Gastroesophageal sphincter (tissue), 3 donors: ENCODE measurements at regions not wholly inside any gene's neighbourhood (a gene's known extent, or its start where the extent isn't known, plus 50 kb on each side); places are given as distances from the start of the nearest gene placed in this dataset.

Experiments
- CTCF ChIP-seq, 4 experiments: fragments of 200-600 bp in 2 of 4; fragments of 450-650 bp in 2 of 4; sonication (generic) in 1 of 4; IDR thresholded peaks; one replicate each; pipeline ENCODE4 v1.5.1; 2017 to 2019; ENCODE audit warnings: antibody characterized with exemption in 4 of 4, mild to moderate bottlenecking in 2 of 4, moderate library complexity in 2 of 4
- EP300 ChIP-seq: sonication (generic); formaldehyde crosslinking; IDR thresholded peaks from one replicate; pipeline ENCODE4 v1.6.1; 2017; ENCODE audit warnings: antibody characterized with exemption, mild to moderate bottlenecking
- POLR2A ChIP-seq, 2 donors: fragments of 450-650 bp; IDR thresholded peaks; one replicate each; pipeline ENCODE4 v1.6.1; 2017; ENCODE audit warnings: antibody characterized with exemption in 2 of 2, mild to moderate bottlenecking in 2 of 2, moderate library complexity in 1 of 2
- POLR2AphosphoS5 ChIP-seq: sonication (generic); formaldehyde crosslinking; IDR thresholded peaks from one replicate; pipeline ENCODE4 v1.6.1; 2017; ENCODE audit warnings: antibody characterized with exemption

- TF ChIP-seq EP300 (no peak), CTCF (IDR thresholded peaks at IDR 0.05) (no peak), POLR2A (IDR thresholded peaks at IDR 0.05) (no peak), POLR2AphosphoS5 (no peak)
Observed at GRCh38 chr4:59044286-59044900, 1934.2 kb upstream of the IGFBP7 start.
